Natural killer cell treated with Interleukin-12 subunit alpha and Interleukin-12 subunit beta and Interleukin-15 and Interleukin-18, amount 100 ng/mL, for 72 hours (primary cell): ENCODE measurements at regions not wholly inside any gene's neighbourhood (a gene's known extent, or its start where the extent isn't known, plus 50 kb on each side); places are given as distances from the start of the nearest gene placed in this dataset.

ENCODE experiments used
- ATAC-seq, 2 donors: fragments of 150-1000 bp; cut with Tn5 transposase in 1 of 2; sonication (Bioruptor Pico), chemical (Tn5 transposase) in 1 of 2; 2 replicates each; pipeline ENCODE4 v1.10.0; 2021
- DNase-seq: peaks from one replicate; pipeline ENCODE4 v3.0.0; 2022; ENCODE audit warnings: low spot score
- H3K27ac Mint-ChIP-seq, 2 donors: 1 replicate in 1 of 2; 2 replicates in 1 of 2; pipeline ENCODE4 v1.8.0; 2022; ENCODE audit warnings: mixed read lengths in 2 of 2, mild to moderate bottlenecking in 1 of 2, moderate library complexity in 1 of 2
- H3K27me3 Mint-ChIP-seq, 2 donors: 1 replicate in 1 of 2; 2 replicates in 1 of 2; pipeline ENCODE4 v1.8.0; 2022; ENCODE audit warnings: mixed read lengths in 2 of 2
- H3K36me3 Mint-ChIP-seq: one replicate; pipeline ENCODE4 v1.8.0; 2022; ENCODE audit warnings: mixed read lengths
- H3K4me1 Mint-ChIP-seq, 2 donors: 1 replicate in 1 of 2; 2 replicates in 1 of 2; pipeline ENCODE4 v1.8.0; 2022; ENCODE audit warnings: low read depth in 2 of 2, mixed read lengths in 2 of 2, mild to moderate bottlenecking in 1 of 2
- H3K4me3 Mint-ChIP-seq: one replicate; pipeline ENCODE4 v1.8.0; 2022; ENCODE audit warnings: mixed read lengths
- H3K9me3 Mint-ChIP-seq: 2 replicates; pipeline ENCODE4 v1.8.0; 2022; ENCODE audit warnings: mixed read lengths

DNA sequence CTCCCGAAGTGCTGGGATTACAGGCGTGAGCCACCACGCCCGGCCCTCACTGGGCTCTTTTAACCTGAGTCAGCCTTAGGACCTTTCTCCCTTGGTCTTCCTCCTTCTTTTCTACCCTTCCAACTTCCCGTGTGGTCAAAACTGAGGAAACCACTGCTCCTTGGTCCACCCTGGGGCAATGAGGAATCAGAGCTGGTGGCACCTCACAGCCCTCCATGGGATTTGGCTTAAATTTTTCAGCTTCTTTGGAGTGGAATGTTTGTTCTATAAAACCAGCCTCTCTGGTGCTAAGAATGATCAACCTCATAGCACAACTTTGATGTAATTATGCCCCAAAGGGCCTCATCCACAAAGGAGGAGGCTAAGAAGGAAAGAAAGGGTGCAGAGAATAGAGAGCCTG lies 76.6 kb upstream of the CFAP20DC start:
- no peaks in the 10 kb centered on the region for H3K27me3 Mint-ChIP-seq
- DNase-seq = no peak
- no peaks in the 10 kb centered on the region for H3K4me1 Mint-ChIP-seq
- no peak for ATAC-seq
- no peaks in the 10 kb centered on the region for H3K9me3 Mint-ChIP-seq
- H3K36me3 Mint-ChIP-seq = no peaks in the 10 kb centered on the region
- H3K4me3 Mint-ChIP-seq = no peak overlapping the region
- no peak overlapping the region for H3K27ac Mint-ChIP-seq

- Mint-ChIP-seq H3K9me3 (peaks cover 7% of the 10 kb centered on the region), H3K4me3 (no peak overlapping the region), H3K27me3 (peaks cover 0 to 6% of the 10 kb centered on the region in 2 donors), H3K27ac (no peak overlapping the region), H3K4me1 (no peaks in the 10 kb centered on the region), H3K36me3 (no peaks in the 10 kb centered on the region)
- ATAC-seq = no peak
- no peak for DNase-seq
Measured at GRCh38 chr3:59121346-59122144, 71.7 kb upstream of the CFAP20DC start.

GRCh38 chr3:59118928-59119327 lies 69.1 kb upstream of the CFAP20DC start:
- Mint-ChIP-seq H3K4me3 (no peak overlapping the region), H3K9me3 (peaks cover 7% of the 10 kb centered on the region), H3K27ac (no peak overlapping the region), H3K27me3 (peaks cover 0 to 6% of the 10 kb centered on the region in 2 donors), H3K36me3 (no peaks in the 10 kb centered on the region), H3K4me1 (no peaks in the 10 kb centered on the region)
- no peak for ATAC-seq
- no peak for DNase-seq

DNA sequence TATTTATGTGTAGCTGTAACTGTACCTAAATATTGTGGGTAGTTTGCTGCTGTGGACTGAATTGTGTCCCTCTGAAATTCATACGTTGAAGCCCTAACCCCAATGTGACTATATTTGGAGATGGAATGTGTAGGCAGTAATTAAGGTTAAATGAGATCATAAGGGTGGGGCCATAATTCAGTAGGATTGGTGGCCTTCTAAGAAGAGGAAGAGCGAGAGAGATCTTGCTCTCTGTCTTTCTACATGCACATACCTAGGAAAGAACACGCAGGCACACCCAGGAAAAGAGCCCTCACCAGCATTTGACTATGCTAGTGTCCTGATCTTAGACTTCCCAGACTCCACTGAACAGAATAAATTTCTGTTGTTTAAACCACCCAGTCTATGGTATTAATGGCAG lies 67.6 kb upstream of the CFAP20DC start:
- Mint-ChIP-seq H3K27ac (no peak overlapping the region), H3K4me1 (no peaks in the 10 kb centered on the region), H3K36me3 (no peaks in the 10 kb centered on the region), H3K9me3 (peaks cover 7% of the 10 kb centered on the region), H3K27me3 (peaks cover 6 to 9% of the 10 kb centered on the region in 2 donors), H3K4me3 (no peak overlapping the region)
- DNase-seq (no peak), ATAC-seq (no peak)

DNA sequence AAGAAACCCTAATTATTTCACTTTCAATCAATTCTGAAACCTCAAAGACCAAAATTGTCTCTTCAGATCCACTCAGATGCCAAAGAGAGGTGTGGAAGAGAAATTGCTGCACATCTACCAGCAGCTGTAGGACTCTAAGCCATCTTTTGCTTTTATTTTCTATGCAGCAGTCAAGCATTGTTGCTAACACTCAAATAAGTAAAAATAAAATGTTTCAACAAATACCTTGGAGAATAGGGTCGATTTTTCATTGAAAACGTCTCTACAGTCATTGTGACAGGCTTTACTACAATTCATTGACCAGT lies 66.4 kb upstream of the CFAP20DC start:
- H3K36me3 Mint-ChIP-seq = no peaks in the 10 kb centered on the region

DNA sequence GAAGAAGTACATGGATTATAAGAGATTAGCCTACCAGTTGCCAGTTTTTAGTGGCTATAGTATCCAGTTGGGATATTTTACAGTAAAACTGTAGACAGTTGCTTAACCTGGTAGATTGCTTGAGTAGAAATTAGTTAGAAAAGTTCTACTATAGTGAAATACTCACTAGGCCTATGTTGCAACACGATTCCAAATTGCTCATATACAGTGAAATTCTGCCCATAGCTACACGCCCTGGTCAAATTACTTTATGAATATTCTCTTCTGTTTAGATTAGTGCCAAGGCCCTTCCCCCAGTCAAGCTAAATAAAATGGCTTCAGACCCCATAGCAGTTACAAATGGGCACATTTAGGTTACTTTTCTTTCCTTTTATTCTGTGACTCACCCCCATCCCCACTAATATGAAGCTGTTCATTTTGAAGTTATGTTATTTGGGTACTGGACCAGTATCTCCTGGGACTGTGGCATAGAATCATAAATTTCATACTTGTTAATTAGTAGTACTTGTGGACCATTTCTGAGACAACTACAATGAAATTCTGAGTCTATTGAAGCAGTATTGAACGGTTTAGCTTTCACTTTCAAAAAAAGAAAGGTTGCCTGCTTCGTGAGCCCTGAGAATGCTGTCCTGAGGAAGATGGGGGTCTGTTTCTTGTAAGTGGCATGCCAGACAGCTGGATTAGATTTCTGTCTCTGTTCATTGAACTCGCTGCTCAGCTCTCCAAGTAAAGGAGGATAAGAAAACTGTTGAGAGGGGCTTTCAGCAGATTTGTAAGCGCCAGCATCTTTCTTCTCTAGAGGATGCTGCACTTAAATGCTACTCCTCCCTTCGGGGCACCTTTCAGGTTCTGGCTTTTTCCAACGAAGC lies 65.8 kb upstream of the CFAP20DC start:
- Mint-ChIP-seq H3K27ac (no peak overlapping the region), H3K4me3 (no peak overlapping the region), H3K27me3 (peaks cover 6 to 9% of the 10 kb centered on the region in 2 donors), H3K4me1 (no peaks in the 10 kb centered on the region), H3K9me3 (peaks cover 7% of the 10 kb centered on the region), H3K36me3 (no peaks in the 10 kb centered on the region)
- DNase-seq (no peak), ATAC-seq (no peak)

More for the DNA sequence above, 66.4 kb upstream of the CFAP20DC start:
- Mint-ChIP-seq H3K9me3 (peaks cover 7% of the 10 kb centered on the region), H3K4me1 (no peaks in the 10 kb centered on the region), H3K4me3 (no peak overlapping the region), H3K27me3 (peaks cover 6 to 9% of the 10 kb centered on the region in 2 donors), H3K27ac (no peak overlapping the region)
- DNase-seq (no peak), ATAC-seq (no peak)

DNA sequence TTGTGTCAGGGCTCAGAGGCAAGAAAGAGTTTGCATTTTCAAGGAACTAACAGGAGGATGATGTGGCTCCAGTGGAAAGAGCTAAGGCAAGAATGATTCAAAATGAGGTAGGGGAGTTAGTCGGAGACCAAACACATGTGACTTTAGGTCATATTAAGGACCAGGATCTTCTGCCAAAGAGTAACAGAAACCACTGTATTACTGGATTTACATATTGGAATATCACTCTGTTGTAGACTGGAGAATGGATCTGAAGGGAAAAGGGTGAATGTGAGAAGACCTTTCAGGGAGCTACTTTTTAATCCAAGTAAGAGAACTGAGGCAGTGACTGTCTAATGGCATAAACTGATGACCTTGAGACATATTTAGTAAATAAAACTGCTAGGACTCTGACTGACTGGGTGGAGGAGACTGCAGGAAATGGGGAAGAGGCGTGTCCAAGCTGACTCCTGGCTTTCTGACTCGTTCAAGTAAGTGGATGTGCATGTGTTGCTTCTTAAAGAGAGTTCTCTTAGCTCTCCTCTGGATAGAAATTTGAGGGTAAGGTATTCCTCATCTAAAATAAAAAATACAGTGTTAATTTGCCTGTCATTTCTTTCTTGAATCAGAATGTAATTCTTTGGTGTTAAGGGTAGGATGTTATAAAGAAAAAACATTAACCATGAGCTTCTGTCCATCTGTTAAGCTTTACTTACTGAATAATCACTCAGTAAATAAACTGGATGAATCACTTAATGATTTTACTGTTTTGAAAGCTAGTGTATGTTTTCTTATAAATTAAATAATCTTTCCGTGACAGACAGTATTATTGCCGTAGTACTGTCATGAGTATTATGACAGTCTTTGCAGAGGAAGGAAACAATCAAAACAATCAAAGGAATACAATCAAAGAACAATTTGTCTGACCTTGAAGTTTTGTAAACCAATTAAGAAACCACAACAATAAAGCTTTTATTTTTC lies 58.3 kb upstream of the CFAP20DC start:
- ATAC-seq = no peak
- Mint-ChIP-seq H3K4me1 (no peaks in the 10 kb centered on the region), H3K9me3 (no peaks in the 10 kb centered on the region), H3K27ac (no peak overlapping the region), H3K27me3 (peaks cover 0 to 12% of the 10 kb centered on the region in 2 donors), H3K4me3 (no peak overlapping the region), H3K36me3 (no peaks in the 10 kb centered on the region)
- DNase-seq = no peak

DNA sequence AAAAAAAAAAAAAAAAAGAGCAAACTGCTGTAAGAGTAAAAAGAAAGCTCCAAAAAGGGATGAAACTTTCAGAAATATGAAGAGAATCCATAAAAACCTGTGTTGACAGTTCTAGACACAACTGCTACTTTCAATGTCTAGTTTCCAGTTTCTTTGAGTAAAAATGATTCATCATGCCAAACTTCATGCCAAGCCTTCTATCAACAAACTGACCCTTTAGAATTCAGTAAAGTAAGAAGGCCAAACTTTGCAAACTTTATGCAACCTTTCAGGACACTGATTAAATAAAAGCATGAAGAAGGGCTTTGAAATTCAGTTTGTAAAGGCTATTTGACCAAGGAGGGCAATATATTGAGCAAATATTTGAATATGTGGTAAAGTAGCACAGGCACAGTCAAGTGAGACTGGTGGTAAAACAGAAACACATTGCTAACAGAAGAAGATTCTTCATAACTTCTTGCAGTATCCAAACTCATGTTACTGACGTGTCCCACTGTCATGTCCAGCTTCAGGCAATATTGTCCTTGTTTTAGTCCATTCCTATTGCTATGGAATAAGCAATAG lies 56.3 kb upstream of the CFAP20DC start:
- H3K27me3 Mint-ChIP-seq = peaks cover 0 to 9% of the 10 kb centered on the region in 2 donors
- no peak overlapping the region for H3K27ac Mint-ChIP-seq
- no peaks in the 10 kb centered on the region for H3K36me3 Mint-ChIP-seq
- no peak overlapping the region for H3K4me3 Mint-ChIP-seq
- no peaks in the 10 kb centered on the region for H3K4me1 Mint-ChIP-seq
- DNase-seq (no peak), ATAC-seq (no peak)
- H3K9me3 Mint-ChIP-seq = no peaks in the 10 kb centered on the region

- no peak for ATAC-seq
- Mint-ChIP-seq H3K4me1 (no peaks in the 10 kb centered on the region), H3K27ac (no peak overlapping the region), H3K9me3 (no peaks in the 10 kb centered on the region), H3K36me3 (no peaks in the 10 kb centered on the region), H3K4me3 (no peak overlapping the region), H3K27me3 (peaks cover 0 to 9% of the 10 kb centered on the region in 2 donors)
- DNase-seq = no peak
Measured at GRCh38 chr3:59103552-59103951, 53.7 kb upstream of the CFAP20DC start.

DNA sequence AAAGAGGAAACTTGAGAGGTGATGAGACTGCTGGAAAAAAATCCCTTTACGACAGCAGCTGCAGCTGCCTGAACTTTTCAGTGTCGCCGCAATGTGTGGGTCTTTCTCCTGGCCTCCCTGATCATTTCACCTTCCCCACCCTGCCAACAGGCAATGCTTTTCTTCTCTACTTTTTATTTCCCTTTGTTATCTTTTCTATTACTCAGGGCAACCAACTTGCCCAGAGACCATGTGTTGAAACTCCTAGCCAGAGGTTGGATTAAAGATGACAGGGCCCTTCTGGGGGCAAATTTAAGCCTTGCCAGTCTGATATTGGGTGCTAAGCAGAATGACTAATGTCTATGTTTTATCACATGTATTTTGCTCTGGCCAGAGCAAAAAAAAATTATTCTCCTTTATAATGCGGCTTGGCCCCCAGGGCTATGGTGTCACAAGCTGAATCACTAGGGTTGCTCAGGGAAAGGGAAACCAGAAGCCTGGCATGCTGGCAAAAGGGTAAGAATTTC lies 51.5 kb upstream of the CFAP20DC start:
- DNase-seq (no peak), ATAC-seq (no peak)
- H3K27me3 Mint-ChIP-seq = peaks cover 0 to 6% of the 10 kb centered on the region in 2 donors
- H3K9me3 Mint-ChIP-seq = peaks cover 7% of the 10 kb centered on the region
- H3K36me3 Mint-ChIP-seq = peaks cover 4% of the 10 kb centered on the region
- H3K4me1 Mint-ChIP-seq = no peaks in the 10 kb centered on the region
- H3K27ac Mint-ChIP-seq = no peak overlapping the region
- no peak overlapping the region for H3K4me3 Mint-ChIP-seq
